GM18907 (cell line): ENCODE measurements at regions not wholly inside any gene's neighbourhood (a gene's known extent, or its start where the extent isn't known, plus 50 kb on each side); places are given as distances from the start of the nearest gene placed in this dataset.

Source experiments
- ATAC-seq: cut with Tn5 transposase; IDR thresholded peaks from one replicate; pipeline ENCODE4 v1.9.1; 2021; ENCODE audit warnings: mild to moderate bottlenecking, moderate library complexity; ENCODE audit not compliant: unreplicated experiment

- ATAC-seq, result no peak
Measured at GRCh38 chr18:76771192-76771799, 51.1 kb upstream of the ZNF236 start.

- no peak for ATAC-seq
Measured at GRCh38 chr18:76767954-76768353, 54.4 kb upstream of the ZNF236 start.

- ATAC-seq, result no peak
Measured at GRCh38 chr18:76766429-76766828, 55.9 kb upstream of the ZNF236 start.

GRCh38 chr18:76765649-76766048 lies 56.7 kb upstream of the ZNF236 start:
- ATAC-seq, result no peak

GRCh38 chr18:76764291-76764901 lies 58.0 kb upstream of the ZNF236 start:
- no peak for ATAC-seq

GRCh38 chr18:76759056-76759455 lies 63.3 kb upstream of the ZNF236 start:
- no peak for ATAC-seq

- ATAC-seq, result no peak
Measured at GRCh38 chr18:76757925-76758324, 64.4 kb upstream of the ZNF236 start.

GRCh38 chr18:76757335-76757734 lies 65.0 kb upstream of the ZNF236 start:
- ATAC-seq, result no peak

GRCh38 chr18:76756531-76757253 lies 65.7 kb upstream of the ZNF236 start:
- no peak for ATAC-seq

- no peak for ATAC-seq
Measured at GRCh38 chr18:76754351-76754750, 68.0 kb upstream of the ZNF236 start.

GRCh38 chr18:76752400-76752799 lies 70.0 kb upstream of the ZNF236 start:
- no peak for ATAC-seq

GRCh38 chr18:76750917-76751890 lies 71.2 kb upstream of the ZNF236 start:
- ATAC-seq, result no peak

- no peak for ATAC-seq
Measured at GRCh38 chr18:76750269-76750668, 72.1 kb upstream of the ZNF236 start.

- no peak for ATAC-seq
Measured at GRCh38 chr18:76747676-76748075, 74.7 kb upstream of the ZNF236 start.

- no peak for ATAC-seq
Measured at GRCh38 chr18:76741346-76741745, 81.0 kb upstream of the ZNF236 start.

- no peak for ATAC-seq
Measured at GRCh38 chr18:76736309-76736708, 86.0 kb upstream of the ZNF236 start.

- no peak for ATAC-seq
Measured at GRCh38 chr18:76730901-76731300, 91.5 kb upstream of the ZNF236 start.

- no peak for ATAC-seq
Measured at GRCh38 chr18:76727589-76727988, 94.8 kb upstream of the ZNF236 start.

GRCh38 chr18:76725445-76725844 lies 96.9 kb upstream of the ZNF236 start:
- ATAC-seq, result no peak

- no peak for ATAC-seq
Measured at GRCh38 chr18:76722224-76723061, 99.9 kb upstream of the ZNF236 start.
